ENCODE measurements at regions not wholly inside any gene's neighbourhood (a gene's known extent, or its start where the extent isn't known, plus 50 kb on each side); places are given as distances from the start of the nearest gene placed in this dataset.

GRCh38 chr7:25619963-25620799 lies 391.9 kb upstream of the NPVF start:
- TF ChIP-seq CTCF (conservative IDR thresholded peaks at IDR 0.05; ENCODE audit: low read length) (no peak), EZH2phosphoT487 (IDR thresholded peaks at IDR 0.05; ENCODE audit: borderline replicate concordance, low read depth, low read length) (no peak)

Data from OCI-LY7 (cell line).